ENCODE measurements at regions not wholly inside any gene's neighbourhood (a gene's known extent, or its start where the extent isn't known, plus 50 kb on each side); places are given as distances from the start of the nearest gene placed in this dataset.

- TF ChIP-seq EZH2 (IDR thresholded peaks at IDR 0.05), result no peak
- TF ChIP-seq POLR2AphosphoS5 (IDR thresholded peaks at IDR 0.05; ENCODE audit: borderline replicate concordance, low read depth, low read length), result no peak
Observed at GRCh38 chr4:83832110-83832825, 296.4 kb downstream of the GPAT3 start.
